ENCODE measurements at regions not wholly inside any gene's neighbourhood (a gene's known extent, or its start where the extent isn't known, plus 50 kb on each side); places are given as distances from the start of the nearest gene placed in this dataset.

DNA sequence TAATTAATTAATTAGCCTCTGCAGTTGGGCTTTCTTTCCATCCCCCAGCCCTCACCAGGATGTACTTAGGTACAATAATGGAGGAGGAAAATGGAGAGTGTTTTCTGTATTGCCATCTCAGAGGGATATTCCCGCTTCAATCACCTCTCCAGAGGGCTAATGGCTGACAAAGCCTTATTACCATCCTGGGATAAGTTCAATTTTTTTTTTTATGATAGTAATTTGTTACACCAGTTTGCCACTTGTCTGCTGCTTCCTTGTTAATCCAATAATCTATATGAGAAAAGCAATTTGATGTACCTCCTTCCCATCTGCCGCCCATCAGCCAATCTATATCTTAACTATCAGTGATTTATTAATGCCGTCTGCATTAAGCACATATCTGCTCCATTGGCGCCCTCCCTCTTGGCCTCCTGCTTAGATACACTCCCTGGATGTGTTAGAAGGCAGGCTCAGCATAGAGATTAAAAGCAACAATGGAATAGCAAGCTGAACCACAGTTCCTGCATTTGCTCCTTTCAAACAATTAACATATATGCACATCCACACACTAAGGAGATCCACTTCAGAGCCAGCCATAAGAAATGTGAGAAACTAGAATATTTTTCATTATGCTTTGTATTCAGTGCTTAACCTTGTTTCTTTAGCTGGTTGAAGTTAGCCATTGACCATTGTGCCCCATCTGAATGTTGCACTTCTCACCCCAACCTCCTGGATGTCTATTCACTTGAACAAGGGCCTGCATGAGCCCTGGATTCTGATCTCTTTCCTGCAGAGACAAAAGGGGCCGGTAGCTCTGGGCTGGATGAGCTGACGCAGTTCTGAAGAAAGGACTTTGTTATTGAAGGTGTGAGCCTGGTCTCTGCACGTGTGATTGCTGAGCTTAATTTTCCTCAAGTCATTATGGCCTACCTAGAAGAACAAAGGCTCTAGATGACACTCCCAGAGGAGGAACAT lies 237.3 kb upstream of the GAP43 start:
- Histone ChIP-seq H3K9ac (ENCODE audit: low read depth in 2 of 2, low read length in 2 of 2) (no peak overlapping the region), H3K4me3 (no peak overlapping the region), H3K9me3 (no peaks in the 10 kb centered on the region), H3K27ac (no peak overlapping the region), H3K36me3 (no peaks in the 10 kb centered on the region), H3K27me3 (no peaks in the 10 kb centered on the region), H3K4me1 (no peaks in the 10 kb centered on the region)
- TF ChIP-seq CTCF (IDR thresholded peaks at IDR 0.05): no peak
- intact Hi-C loops (cut with DNase I): no loop called here
- DNase-seq: no peak

DNA sequence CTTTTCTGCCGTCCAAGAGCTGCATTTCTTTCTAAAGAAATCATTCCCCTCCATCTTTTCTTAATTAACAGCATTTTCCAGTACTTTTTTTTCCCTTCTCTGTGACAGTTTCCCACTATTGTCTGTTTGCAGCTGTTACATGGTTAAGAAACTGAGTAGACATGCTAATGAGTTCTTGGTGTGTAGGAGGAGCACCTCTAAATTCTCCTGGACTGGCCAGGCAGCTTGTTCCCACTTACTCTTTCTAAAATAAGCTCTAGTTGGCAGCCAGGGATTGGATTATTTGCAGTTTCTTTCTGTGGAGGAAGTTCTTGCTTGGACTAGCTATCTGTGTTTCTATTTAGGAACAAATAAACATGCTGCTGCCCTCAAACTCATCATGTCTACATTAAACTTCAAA lies 235.1 kb upstream of the GAP43 start:
- H3K9ac ChIP-seq (ENCODE audit: low read depth in 2 of 2, low read length in 2 of 2): no peak overlapping the region
- no peaks in the 10 kb centered on the region for H3K4me1 ChIP-seq
- no peak overlapping the region for H3K4me3 ChIP-seq
- H3K9me3 ChIP-seq: no peaks in the 10 kb centered on the region
- no peak for TF ChIP-seq CTCF (IDR thresholded peaks at IDR 0.05)
- DNase-seq: no peak
- no peak overlapping the region for H3K27ac ChIP-seq
- intact Hi-C loops (cut with DNase I): no loop called here
- no peaks in the 10 kb centered on the region for H3K27me3 ChIP-seq
- no peaks in the 10 kb centered on the region for H3K36me3 ChIP-seq

DNA sequence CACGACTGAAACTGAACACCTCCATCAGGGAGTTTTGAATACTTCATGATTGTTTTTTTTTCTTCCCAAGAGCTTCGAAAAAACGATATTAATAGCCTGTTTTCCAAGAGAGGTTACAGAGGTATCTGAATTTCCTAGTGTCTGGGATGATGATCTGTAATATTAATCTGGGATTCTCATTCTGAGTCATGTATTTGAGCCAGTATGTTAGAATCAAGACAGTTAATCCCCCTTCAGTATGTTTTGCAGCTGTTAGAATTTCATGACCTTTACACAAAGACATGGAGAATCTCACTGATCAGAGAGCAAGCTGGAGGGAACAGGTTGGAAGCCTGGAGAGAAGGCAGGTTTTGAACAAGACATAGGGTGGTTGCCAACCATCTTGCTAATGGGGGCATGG lies 234.5 kb upstream of the GAP43 start:
- H3K36me3 ChIP-seq: no peaks in the 10 kb centered on the region
- H3K27me3 ChIP-seq: no peaks in the 10 kb centered on the region
- no peak for TF ChIP-seq CTCF (IDR thresholded peaks at IDR 0.05)
- no peaks in the 10 kb centered on the region for H3K9me3 ChIP-seq
- H3K27ac ChIP-seq: no peak overlapping the region
- no peak overlapping the region for H3K9ac ChIP-seq (ENCODE audit: low read depth in 2 of 2, low read length in 2 of 2)
- H3K4me1 ChIP-seq: no peaks in the 10 kb centered on the region
- intact Hi-C loops (cut with DNase I): no loop called here
- no peak for DNase-seq
- H3K4me3 ChIP-seq: no peak overlapping the region

DNA sequence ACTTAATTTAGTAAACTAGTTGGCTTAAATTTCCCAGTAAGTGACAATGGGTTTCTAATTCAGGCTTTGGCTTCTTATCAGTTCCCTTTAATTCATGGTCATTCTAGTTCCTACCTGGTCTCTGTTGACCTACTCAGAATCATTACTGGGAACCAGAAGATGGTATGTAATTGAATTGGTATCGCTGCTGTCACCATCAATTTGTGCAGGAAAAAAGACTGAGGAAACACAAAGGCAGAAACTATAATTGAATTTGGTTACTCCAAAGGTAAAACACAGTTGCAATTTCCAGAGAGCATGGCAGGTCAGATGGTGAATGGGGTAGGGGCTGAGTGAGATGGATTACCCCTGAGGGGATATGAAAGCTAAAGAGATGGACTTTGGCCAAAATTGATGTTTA lies 226.5 kb upstream of the GAP43 start:
- TF ChIP-seq CTCF (IDR thresholded peaks at IDR 0.05): no peak
- Histone ChIP-seq H3K27me3 (no peaks in the 10 kb centered on the region), H3K9ac (ENCODE audit: low read depth in 2 of 2, low read length in 2 of 2) (no peak overlapping the region), H3K9me3 (no peaks in the 10 kb centered on the region), H3K4me1 (no peaks in the 10 kb centered on the region), H3K36me3 (no peaks in the 10 kb centered on the region), H3K27ac (no peak overlapping the region), H3K4me3 (no peak overlapping the region)
- intact Hi-C loops (cut with DNase I): no loop called here
- no peak for DNase-seq

DNA sequence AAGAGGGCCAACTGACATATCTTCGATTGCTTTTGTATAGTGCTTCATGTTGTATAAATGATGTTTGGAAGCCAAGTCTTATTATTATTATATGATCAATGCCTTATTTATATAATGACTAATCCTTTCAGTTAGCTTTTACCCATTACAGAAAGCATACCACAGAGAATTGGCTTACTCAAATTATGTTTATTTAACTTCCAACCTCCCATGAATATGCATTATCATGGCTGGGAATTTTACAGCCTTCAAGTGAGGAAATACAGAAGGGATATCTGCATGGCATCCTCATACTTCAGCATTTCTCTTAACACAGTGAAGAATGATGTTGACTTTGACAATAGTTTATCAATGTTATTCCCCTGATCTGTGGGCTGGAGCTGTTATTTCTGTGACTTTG lies 225.9 kb upstream of the GAP43 start:
- DNase-seq: no peak

More for the DNA sequence above, 225.9 kb upstream of the GAP43 start:
- Histone ChIP-seq H3K4me3 (no peak overlapping the region), H3K27ac (no peak overlapping the region), H3K9me3 (no peaks in the 10 kb centered on the region), H3K4me1 (no peaks in the 10 kb centered on the region), H3K36me3 (no peaks in the 10 kb centered on the region), H3K27me3 (no peaks in the 10 kb centered on the region), H3K9ac (ENCODE audit: low read depth in 2 of 2, low read length in 2 of 2) (no peak overlapping the region)
- intact Hi-C loops (cut with DNase I): no loop called here
- no peak for TF ChIP-seq CTCF (IDR thresholded peaks at IDR 0.05)

Measured in colonic mucosa (tissue), 4 donors.